HG03565 (cell line): ENCODE measurements at regions not wholly inside any gene's neighbourhood (a gene's known extent, or its start where the extent isn't known, plus 50 kb on each side); places are given as distances from the start of the nearest gene placed in this dataset.
"Not testable (repeated sequence)": the region's sequence is repeated elsewhere in the genome, so short reads cannot be mapped to it uniquely, and the experiment has no call there.

Experiments
- ATAC-seq: cut with Tn5 transposase; IDR thresholded peaks from one replicate; pipeline ENCODE4 v1.9.1; 2021; ENCODE audit warnings: mild to moderate bottlenecking, moderate library complexity; ENCODE audit not compliant: unreplicated experiment

- not testable (repeated sequence) for ATAC-seq
Measured at GRCh38 chrX:89539150-89539549, 382.6 kb upstream of the TGIF2LX start.

- not testable (repeated sequence) for ATAC-seq
Measured at GRCh38 chrX:89557146-89557545, 364.6 kb upstream of the TGIF2LX start.

GRCh38 chrX:89562079-89562478 is 359.6 kb upstream of the TGIF2LX start:
- not testable (repeated sequence) for ATAC-seq

GRCh38 chrX:89563107-89563506 is 358.6 kb upstream of the TGIF2LX start:
- ATAC-seq: not testable (repeated sequence)

- ATAC-seq: not testable (repeated sequence)
Measured at GRCh38 chrX:89567787-89568186, 353.9 kb upstream of the TGIF2LX start.

GRCh38 chrX:89581868-89582267 is 339.8 kb upstream of the TGIF2LX start:
- ATAC-seq: not testable (repeated sequence)

- ATAC-seq: not testable (repeated sequence)
Measured at GRCh38 chrX:89631858-89632257, 289.9 kb upstream of the TGIF2LX start.

GRCh38 chrX:89635887-89636286 is 285.8 kb upstream of the TGIF2LX start:
- ATAC-seq: not testable (repeated sequence)

- peak; percentile 67 for ATAC-seq
Measured at GRCh38 chrX:89658662-89659061, 263.0 kb upstream of the TGIF2LX start.

GRCh38 chrX:89706481-89706880 is 215.2 kb upstream of the TGIF2LX start:
- not testable (repeated sequence) for ATAC-seq

- not testable (repeated sequence) for ATAC-seq
Measured at GRCh38 chrX:89707363-89707927, 214.3 kb upstream of the TGIF2LX start.

GRCh38 chrX:89734367-89734766 is 187.3 kb upstream of the TGIF2LX start:
- ATAC-seq: not testable (repeated sequence)

- ATAC-seq: not testable (repeated sequence)
Measured at GRCh38 chrX:89756466-89756865, 165.2 kb upstream of the TGIF2LX start.

- not testable (repeated sequence) for ATAC-seq
Measured at GRCh38 chrX:89757767-89758166, 163.9 kb upstream of the TGIF2LX start.

GRCh38 chrX:89759076-89759685 is 162.5 kb upstream of the TGIF2LX start:
- ATAC-seq: not testable (repeated sequence)

- ATAC-seq: not testable (repeated sequence)
Measured at GRCh38 chrX:89771639-89772038, 150.1 kb upstream of the TGIF2LX start.

- ATAC-seq: not testable (repeated sequence)
Measured at GRCh38 chrX:89811440-89811839, 110.3 kb upstream of the TGIF2LX start.

GRCh38 chrX:89839723-89840122 is 82.0 kb upstream of the TGIF2LX start:
- not testable (repeated sequence) for ATAC-seq

- peak; percentile 77 for ATAC-seq
Measured at GRCh38 chrX:89871662-89872061, 50.0 kb upstream of the TGIF2LX start.
